Stromal cell of bone marrow (primary cell): ENCODE measurements at regions not wholly inside any gene's neighbourhood (a gene's known extent, or its start where the extent isn't known, plus 50 kb on each side); places are given as distances from the start of the nearest gene placed in this dataset.
A peak's percentile ranks its signal among the peaks of the same experiment; 100 is the strongest.
"Not testable (repeated sequence)": the region's sequence is repeated elsewhere in the genome, so short reads cannot be mapped to it uniquely, and the experiment has no call there.

ENCODE experiments used
- DNase-seq: peaks from one replicate; pipeline ENCODE4 v3.0.0-alpha.2; 2012; ENCODE audit warnings: low read depth

GRCh38 chr5:128730021-128730420 is 192.0 kb upstream of the FBN2 start:
- DNase-seq = not testable (repeated sequence)

- not testable (repeated sequence) for DNase-seq
Observed at GRCh38 chr5:128735656-128736055, 197.6 kb upstream of the FBN2 start.

DNA sequence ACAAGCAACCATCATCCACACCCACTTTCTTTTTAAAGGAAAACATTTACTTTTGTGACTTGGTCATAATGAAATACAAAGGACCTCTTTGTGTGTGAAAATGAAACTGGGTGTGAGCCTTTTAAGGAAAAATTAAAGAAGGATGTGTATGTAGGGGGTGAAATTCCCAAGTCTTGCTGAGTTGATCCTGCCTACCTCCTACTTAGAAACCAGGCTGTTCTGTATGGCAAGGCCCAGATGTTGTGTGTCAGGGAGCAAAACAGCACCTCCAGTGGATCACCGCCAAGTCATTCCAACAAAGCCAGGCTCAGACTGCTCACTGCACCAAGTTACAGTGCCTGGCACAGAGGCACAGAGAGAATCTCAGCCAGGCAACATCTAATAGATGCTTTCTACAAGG is 198.5 kb upstream of the FBN2 start:
- DNase-seq = peak; percentile 2

- DNase-seq = no peak
Observed at GRCh38 chr5:128749136-128749898, 211.3 kb upstream of the FBN2 start.

DNA sequence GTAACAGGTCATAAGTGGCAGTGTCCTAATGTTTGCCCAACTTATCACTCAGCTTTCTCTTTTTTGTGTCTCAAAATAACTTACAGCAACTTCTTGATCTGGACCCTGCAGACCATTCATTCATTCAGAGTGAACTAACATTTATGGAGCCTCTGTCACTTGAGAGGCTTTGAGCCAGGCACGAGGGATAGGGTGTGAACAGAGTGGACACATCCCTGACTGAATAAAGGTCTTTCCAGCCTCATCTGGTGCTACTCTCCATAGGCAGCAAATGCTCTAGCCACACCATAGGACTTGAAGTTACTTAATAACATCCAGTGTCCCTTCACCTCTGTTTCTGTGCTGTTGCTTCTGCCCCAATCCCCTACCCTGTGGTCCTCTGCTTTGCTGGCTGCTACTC is 212.1 kb upstream of the FBN2 start:
- no peak for DNase-seq

GRCh38 chr5:128757196-128757959 is 207.9 kb upstream of the SLC27A6 start:
- no peak for DNase-seq

- DNase-seq = no peak
Observed at GRCh38 chr5:128762661-128763306, 202.5 kb upstream of the SLC27A6 start.

DNA sequence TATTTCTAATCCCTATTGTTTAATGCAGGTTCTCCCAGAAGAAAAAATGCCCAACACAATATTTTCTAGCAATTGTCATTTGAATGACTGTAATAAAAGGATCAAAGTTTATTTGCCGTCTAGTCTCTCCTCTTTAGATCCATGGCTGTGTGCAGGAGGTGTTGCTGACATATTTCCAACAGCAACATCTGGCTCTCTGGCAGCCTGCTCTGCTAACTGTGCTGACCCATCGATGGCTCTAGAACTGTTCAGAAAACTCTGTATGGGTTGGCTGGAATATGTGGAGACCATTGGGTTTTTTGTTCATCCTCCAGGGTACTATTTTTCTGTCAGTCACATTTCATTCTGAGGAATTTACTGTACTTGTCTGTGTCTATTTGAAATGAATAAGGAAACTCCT is 202.0 kb upstream of the SLC27A6 start:
- no peak for DNase-seq

- no peak for DNase-seq
Observed at GRCh38 chr5:128764601-128765310, 200.5 kb upstream of the SLC27A6 start.

GRCh38 chr5:128765448-128766061 is 199.7 kb upstream of the SLC27A6 start:
- DNase-seq = no peak

DNA sequence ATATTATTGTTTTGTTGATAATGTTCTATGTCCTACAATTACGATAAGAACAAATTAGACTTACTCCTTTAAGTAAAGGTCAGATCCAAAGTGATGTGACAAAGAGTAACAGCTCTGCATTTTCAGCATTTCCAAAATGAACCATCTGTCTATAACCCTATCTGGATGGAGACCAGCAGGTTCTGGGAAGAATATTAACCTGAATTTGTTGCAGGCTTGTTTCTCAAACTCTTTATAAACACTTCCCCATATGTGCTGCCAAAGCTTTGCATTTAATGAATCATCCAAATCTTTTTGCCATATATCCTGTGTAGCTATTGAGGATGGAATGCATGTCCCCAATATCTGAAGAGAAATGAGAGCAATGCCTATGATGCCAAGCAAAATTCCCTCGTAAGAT is 198.9 kb upstream of the SLC27A6 start:
- DNase-seq = no peak

DNA sequence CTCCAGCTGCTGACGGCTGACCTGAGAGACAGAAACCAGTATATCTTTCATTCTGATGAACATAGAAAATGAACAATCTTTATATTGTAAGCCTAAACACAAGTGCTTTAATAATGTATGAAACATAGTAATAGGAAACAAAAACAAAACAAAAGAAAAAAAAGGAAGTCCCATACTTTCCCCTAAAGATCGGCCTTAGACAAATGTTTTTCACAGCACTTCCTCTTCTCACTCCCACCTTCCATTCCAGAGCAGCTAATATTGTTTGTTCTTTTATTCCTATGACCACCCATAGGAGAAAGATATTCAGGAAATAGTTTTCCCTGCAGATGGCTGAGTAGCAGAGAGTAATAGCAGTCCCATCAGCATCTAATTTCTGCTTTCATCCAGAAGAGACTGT is 194.4 kb upstream of the SLC27A6 start:
- DNase-seq = no peak

DNA sequence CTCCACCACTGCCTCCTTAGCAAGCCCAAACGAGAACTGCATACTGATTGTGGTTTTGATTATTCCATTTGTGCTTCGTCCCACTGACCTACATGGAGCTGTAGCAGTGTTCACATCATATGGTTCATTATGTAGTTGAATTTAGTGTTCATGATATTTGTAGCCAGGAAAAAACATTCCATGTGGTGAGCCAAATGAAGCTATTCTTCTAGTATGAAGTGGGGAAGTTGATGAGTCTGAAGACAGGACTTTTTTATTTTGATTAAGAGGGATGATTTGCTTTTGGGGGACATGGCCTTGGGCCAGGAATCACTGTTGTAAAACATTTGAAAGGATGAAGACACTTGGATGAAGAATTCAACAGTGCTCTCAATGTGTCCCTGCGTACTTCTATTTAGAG is 192.9 kb upstream of the SLC27A6 start:
- DNase-seq = no peak

DNA sequence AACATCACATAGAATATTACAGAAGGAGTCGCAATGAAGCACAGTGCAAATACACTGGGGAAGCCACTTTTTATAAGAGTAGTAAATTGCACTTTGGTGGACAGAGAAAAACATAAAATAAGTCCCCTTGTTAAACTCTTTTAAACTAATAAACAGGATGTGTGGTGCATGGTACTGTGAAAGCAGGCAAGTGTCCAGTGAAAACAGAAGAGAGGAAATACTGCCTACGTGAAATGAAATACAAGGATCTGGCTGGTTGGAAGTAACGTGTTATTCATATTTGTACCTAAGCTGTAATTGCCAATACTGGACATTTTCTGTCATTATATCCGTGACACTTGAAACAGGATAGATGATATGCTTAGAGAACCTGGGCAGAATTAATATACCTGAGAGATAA is 191.9 kb upstream of the SLC27A6 start:
- no peak for DNase-seq

DNA sequence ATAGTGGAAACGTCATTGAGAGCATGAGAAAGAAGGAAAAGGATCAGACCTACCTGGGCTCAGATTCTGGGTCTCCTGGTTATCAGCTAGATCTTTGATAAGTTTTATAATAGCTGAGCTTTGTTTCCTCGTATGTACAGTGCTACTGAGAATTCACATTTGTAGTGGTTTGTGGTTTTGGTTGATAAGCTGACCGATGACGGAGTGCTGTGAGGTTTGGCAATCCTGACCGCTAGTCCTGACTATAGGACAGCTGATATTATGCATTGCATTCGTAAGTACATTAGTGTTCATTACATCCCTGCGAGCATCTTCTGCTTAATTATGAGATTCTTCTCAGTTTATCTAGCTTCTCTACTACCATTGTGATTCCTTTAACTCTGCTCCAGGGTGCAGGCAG is 190.7 kb upstream of the SLC27A6 start:
- peak; percentile 33 for DNase-seq

DNA sequence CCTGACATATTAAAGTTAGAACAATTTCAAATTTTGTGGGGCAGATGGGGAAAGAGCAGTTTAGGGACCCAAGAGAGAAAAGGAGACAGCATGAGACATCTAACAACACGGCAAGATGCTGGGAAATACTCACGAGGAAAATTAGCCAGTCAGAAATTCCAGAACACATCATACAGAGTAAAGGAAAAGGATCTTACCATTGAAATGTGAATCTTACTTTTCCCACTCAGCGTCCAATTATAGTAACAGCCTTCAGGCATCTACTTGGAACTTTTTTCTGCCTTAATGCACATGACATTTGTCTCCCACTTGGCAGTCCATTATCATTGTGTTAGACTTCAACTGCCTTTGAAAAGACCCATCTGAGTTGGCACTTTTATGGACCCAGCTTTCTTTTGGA is 189.7 kb upstream of the SLC27A6 start:
- no peak for DNase-seq

- DNase-seq = no peak
Observed at GRCh38 chr5:128777052-128777451, 188.2 kb upstream of the SLC27A6 start.

- DNase-seq = peak; percentile 9
Observed at GRCh38 chr5:128778474-128778873, 186.8 kb upstream of the SLC27A6 start.

DNA sequence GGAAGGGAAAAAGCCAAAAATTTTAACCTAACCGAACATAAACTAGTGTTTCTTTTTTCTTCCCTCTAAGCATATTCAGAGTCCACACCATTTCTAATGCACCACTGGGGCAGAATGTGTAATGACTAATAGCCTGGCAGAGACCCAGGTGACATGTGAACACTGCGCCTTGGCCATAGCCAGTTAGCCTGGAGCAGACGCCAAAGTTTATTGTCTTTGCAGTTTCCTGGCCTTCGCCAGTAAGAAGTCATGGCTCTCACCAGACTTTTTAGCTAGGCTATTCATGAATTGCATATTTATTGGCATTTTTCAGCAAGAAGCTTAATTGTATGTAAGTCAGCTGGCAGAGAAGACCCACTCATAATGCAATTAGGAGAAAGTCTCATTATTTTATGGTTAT is 182.8 kb upstream of the SLC27A6 start:
- DNase-seq = peak; percentile 81

- DNase-seq = no peak
Observed at GRCh38 chr5:128784726-128785125, 180.6 kb upstream of the SLC27A6 start.

GRCh38 chr5:128791312-128791711 is 174.0 kb upstream of the SLC27A6 start:
- DNase-seq = no peak

DNA sequence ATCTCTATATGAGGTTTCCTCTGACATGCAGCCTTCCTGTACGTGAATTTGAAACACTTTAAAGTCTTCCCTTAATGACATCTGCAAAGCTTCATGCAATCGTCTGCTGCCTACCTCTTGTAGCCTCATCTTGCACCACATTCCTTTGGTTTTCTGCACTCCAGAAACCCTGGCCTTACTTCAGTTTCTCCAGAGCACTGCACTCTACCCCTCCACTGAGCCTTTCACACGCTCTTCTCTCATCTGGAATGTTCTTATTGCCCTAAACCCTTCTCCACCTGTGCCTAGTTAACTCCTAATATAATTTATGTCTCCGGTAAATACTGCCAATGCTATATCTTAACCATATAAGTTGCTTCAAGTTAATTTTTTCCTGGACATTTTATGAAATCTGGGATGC is 168.8 kb upstream of the SLC27A6 start:
- DNase-seq = no peak
